Liver (tissue), 8 donors: ENCODE measurements at regions not wholly inside any gene's neighbourhood (a gene's known extent, or its start where the extent isn't known, plus 50 kb on each side); places are given as distances from the start of the nearest gene placed in this dataset.

Source experiments
- DNase-seq: peaks from one replicate; pipeline ENCODE4 v3.0.0-alpha.2; 2017; ENCODE audit warnings: low spot score
- H3K27ac ChIP-seq, 2 donors: one replicate each; pipeline ENCODE4 v1.7.0; 2013; ENCODE audit warnings: inconsistent platforms in 2 of 2, low read length in 2 of 2, control low read depth in 1 of 2, low read depth in 1 of 2, mild to moderate bottlenecking in 1 of 2
- H3K27me3 ChIP-seq, 4 donors: one replicate each; pipeline versions ENCODE4 v1.6.1 to v1.7.0; 2013; ENCODE audit warnings: low read length in 3 of 4, inconsistent platforms in 1 of 4, mild to moderate bottlenecking in 1 of 4, moderate library complexity in 1 of 4; ENCODE audit not compliant: control insufficient read depth in 4 of 4, insufficient read depth in 4 of 4
- H3K36me3 ChIP-seq, 4 donors: one replicate each; pipeline versions ENCODE4 v1.6.1 to v1.7.0; 2013; ENCODE audit warnings: low read length in 3 of 4, mild to moderate bottlenecking in 3 of 4, low read depth in 1 of 4, moderate library complexity in 1 of 4; ENCODE audit not compliant: control insufficient read depth in 4 of 4, insufficient read depth in 3 of 4
- H3K4me1 ChIP-seq, 4 donors: one replicate each; pipeline versions ENCODE4 v1.6.1 to v1.7.0; 2013; ENCODE audit warnings: low read length in 3 of 4, mild to moderate bottlenecking in 3 of 4, moderate library complexity in 1 of 4; ENCODE audit not compliant: control insufficient read depth in 4 of 4, insufficient read depth in 4 of 4
- H3K4me3 ChIP-seq, 3 donors: one replicate each; pipeline versions ENCODE4 v1.6.1 to v1.7.0; 2013; ENCODE audit warnings: low read length in 3 of 3, control low read depth in 1 of 3, low read depth in 1 of 3, mild to moderate bottlenecking in 1 of 3
- H3K9ac ChIP-seq, 2 donors: one replicate each; pipeline ENCODE4 v1.7.0; 2013; ENCODE audit warnings: low read length in 2 of 2, mild to moderate bottlenecking in 2 of 2, moderate library complexity in 2 of 2, control low read depth in 1 of 2, low read depth in 1 of 2
- H3K9me3 ChIP-seq, 4 donors: one replicate each; pipeline versions ENCODE4 v1.6.1 to v1.7.0; 2013; ENCODE audit warnings: low read length in 3 of 4; ENCODE audit not compliant: control insufficient read depth in 4 of 4
- ATF3 ChIP-seq: IDR thresholded peaks from 2 replicates; pipeline ENCODE4 v1.6.1; 2016; ENCODE audit warnings: antibody characterized with exemption
- CTCF ChIP-seq: fragments of 150-350 bp; IDR thresholded peaks from 2 replicates; pipeline ENCODE4 v1.5.1; 2017; ENCODE audit warnings: improper control_type of control experiment, low read depth, low read length; ENCODE audit not compliant: missing input control
- EGR1 ChIP-seq, 2 donors: IDR thresholded peaks; 2 replicates each; pipeline ENCODE4 v1.6.1; 2016 to 2018; ENCODE audit warnings: antibody characterized with exemption in 2 of 2, low read depth in 2 of 2
- FOXA1 ChIP-seq: IDR thresholded peaks from 2 replicates; pipeline ENCODE4 v1.6.1; 2016; ENCODE audit warnings: antibody characterized with exemption
- GABPA ChIP-seq, 2 donors: IDR thresholded peaks in 1 of 2; conservative IDR thresholded peaks in 1 of 2; 2 replicates each; pipeline ENCODE4 v1.6.1; 2016; ENCODE audit warnings: antibody characterized with exemption in 2 of 2, mild to moderate bottlenecking in 1 of 2, moderate library complexity in 1 of 2
- HNF4A ChIP-seq, 2 donors: conservative IDR thresholded peaks; 2 replicates each; pipeline ENCODE4 v1.6.1; 2016; ENCODE audit warnings: antibody characterized with exemption in 2 of 2, mild to moderate bottlenecking in 2 of 2
- HNF4G ChIP-seq: IDR thresholded peaks from 2 replicates; pipeline ENCODE4 v1.6.1; 2016; ENCODE audit warnings: antibody characterized with exemption
- JUND ChIP-seq, 2 donors: IDR thresholded peaks; 2 replicates each; pipeline ENCODE4 v1.6.1; 2016; ENCODE audit warnings: antibody characterized with exemption in 2 of 2
- NR2F2 ChIP-seq: IDR thresholded peaks from 2 replicates; pipeline ENCODE4 v1.6.1; 2016; ENCODE audit warnings: antibody characterized with exemption
- RAD21 ChIP-seq, 2 donors: IDR thresholded peaks; 2 replicates each; pipeline ENCODE4 v1.6.1; 2016; ENCODE audit warnings: antibody characterized with exemption in 2 of 2, mild to moderate bottlenecking in 2 of 2
- REST ChIP-seq: IDR thresholded peaks from 2 replicates; pipeline ENCODE4 v1.6.1; 2016; ENCODE audit warnings: antibody characterized with exemption, mild to moderate bottlenecking
- RXRA ChIP-seq, 2 donors: IDR thresholded peaks; 2 replicates each; pipeline ENCODE4 v1.6.1; 2017 to 2018; ENCODE audit warnings: antibody characterized with exemption in 2 of 2, mild to moderate bottlenecking in 1 of 2
- SP1 ChIP-seq: IDR thresholded peaks from 2 replicates; pipeline ENCODE4 v1.6.1; 2018; ENCODE audit warnings: antibody characterized with exemption, mild to moderate bottlenecking
- TAF1 ChIP-seq: conservative IDR thresholded peaks from 2 replicates; pipeline ENCODE4 v1.6.1; 2016; ENCODE audit warnings: antibody characterized with exemption, mild to moderate bottlenecking
- YY1 ChIP-seq: IDR thresholded peaks from 2 replicates; pipeline ENCODE4 v1.6.1; 2016; ENCODE audit warnings: antibody characterized with exemption, mild to moderate bottlenecking
- WGBS: extraction: QIAGEN DNeasy Blood & Tissue Kit; methylation state at CpG from one replicate; pipeline ENCODE4 v1.1.7; 2013; 5-methylcytosine and 5-hydroxymethylcytosine counted together
- TF ChIP-seq, protein P1 (sequence below): IDR thresholded peaks from 2 replicates; pipeline ENCODE4 v1.6.1; 2016; ENCODE audit warnings: antibody characterized with exemption
- TF ChIP-seq, protein P2 (sequence below): IDR thresholded peaks from 2 replicates; pipeline ENCODE4 v1.6.1; 2016; ENCODE audit warnings: antibody characterized with exemption
- donor health status: healthy.
- donor health status: healthy.
- donor health status: healthy.
- donor health status: healthy.
- donor health status: healthy.

DNA sequence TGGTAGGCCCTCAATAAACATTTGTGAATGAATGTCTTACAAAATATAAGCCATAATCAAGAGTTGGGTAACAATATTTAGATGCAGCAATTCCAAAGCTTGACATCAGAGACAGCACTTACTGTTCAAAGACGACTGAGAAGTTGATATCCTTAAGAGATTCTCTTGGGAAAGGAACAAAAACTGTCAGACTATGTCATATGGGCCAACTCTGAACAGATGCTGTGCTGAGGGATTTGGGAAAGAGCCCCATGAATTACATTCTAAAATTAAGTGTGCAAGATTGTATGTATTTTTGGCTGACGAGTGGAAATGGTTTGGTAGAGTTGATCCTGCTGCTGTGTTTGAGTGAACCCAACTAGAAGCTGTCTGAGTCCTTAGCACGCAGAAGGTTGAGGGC, 250.7 kb upstream of the LINC00305 start:
- Histone ChIP-seq H3K4me3 (no peak overlapping the region), H3K27ac (no peak overlapping the region), H3K27me3 (no peaks in the 10 kb centered on the region), H3K4me1 (no peaks in the 10 kb centered on the region), H3K9ac (no peak overlapping the region), H3K36me3 (no peaks in the 10 kb centered on the region), H3K9me3 (no peaks in the 10 kb centered on the region)
- TF ChIP-seq TAF1, result no peak
- TF ChIP-seq YY1, result no peak
- TF ChIP-seq, protein P1, sequence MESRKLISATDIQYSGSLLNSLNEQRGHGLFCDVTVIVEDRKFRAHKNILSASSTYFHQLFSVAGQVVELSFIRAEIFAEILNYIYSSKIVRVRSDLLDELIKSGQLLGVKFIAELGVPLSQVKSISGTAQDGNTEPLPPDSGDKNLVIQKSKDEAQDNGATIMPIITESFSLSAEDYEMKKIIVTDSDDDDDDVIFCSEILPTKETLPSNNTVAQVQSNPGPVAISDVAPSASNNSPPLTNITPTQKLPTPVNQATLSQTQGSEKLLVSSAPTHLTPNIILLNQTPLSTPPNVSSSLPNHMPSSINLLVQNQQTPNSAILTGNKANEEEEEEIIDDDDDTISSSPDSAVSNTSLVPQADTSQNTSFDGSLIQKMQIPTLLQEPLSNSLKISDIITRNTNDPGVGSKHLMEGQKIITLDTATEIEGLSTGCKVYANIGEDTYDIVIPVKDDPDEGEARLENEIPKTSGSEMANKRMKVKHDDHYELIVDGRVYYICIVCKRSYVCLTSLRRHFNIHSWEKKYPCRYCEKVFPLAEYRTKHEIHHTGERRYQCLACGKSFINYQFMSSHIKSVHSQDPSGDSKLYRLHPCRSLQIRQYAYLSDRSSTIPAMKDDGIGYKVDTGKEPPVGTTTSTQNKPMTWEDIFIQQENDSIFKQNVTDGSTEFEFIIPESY, result no peak
- no peak for TF ChIP-seq ATF3
- no peak for TF ChIP-seq FOXA1
- TF ChIP-seq SP1, result no peak
- no peak for TF ChIP-seq RXRA (IDR thresholded peaks at IDR 0.05)
- no peak for TF ChIP-seq RAD21 (IDR thresholded peaks at IDR 0.05)
- DNase-seq, result no peak
- 86% methylated on average over 3 of the region's 3 CpGs for WGBS

DNA sequence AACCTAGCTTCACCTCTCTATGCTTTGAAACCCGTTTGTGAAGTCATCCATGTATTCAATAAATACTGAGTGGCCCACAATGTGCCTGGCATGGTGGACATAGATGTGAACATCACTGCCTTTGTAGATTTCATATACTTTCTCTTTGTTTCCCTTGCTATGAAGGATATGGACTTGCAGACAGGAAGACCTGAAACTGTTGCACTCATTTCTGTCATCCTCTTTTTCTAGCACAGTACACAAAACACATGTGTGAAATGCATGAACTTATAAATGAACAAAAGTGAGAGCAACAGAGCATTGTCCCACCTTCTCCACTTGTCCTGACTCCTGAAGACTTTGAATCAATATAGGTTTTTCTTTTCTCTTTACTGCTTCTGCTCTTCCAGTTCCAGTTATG, 249.4 kb upstream of the LINC00305 start:
- Histone ChIP-seq H3K27me3 (no peaks in the 10 kb centered on the region), H3K9ac (no peak overlapping the region), H3K36me3 (no peaks in the 10 kb centered on the region), H3K27ac (no peak overlapping the region), H3K4me3 (no peak overlapping the region), H3K9me3 (no peaks in the 10 kb centered on the region), H3K4me1 (no peaks in the 10 kb centered on the region)
- TF ChIP-seq, protein P2, sequence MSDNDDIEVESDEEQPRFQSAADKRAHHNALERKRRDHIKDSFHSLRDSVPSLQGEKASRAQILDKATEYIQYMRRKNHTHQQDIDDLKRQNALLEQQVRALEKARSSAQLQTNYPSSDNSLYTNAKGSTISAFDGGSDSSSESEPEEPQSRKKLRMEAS, result no peak
- TF ChIP-seq REST, result no peak
- WGBS, result 45% methylated on average over 1 of the region's 1 CpG
- DNase-seq, result no peak

- Histone ChIP-seq H3K4me3 (no peak overlapping the region), H3K27ac (no peak overlapping the region), H3K9me3 (no peaks in the 10 kb centered on the region), H3K36me3 (no peaks in the 10 kb centered on the region), H3K27me3 (no peaks in the 10 kb centered on the region), H3K4me1 (no peaks in the 10 kb centered on the region), H3K9ac (no peak overlapping the region)
- no peak for DNase-seq
- WGBS, result 71% methylated on average over 1 of the region's 1 CpG
- TF ChIP-seq NR2F2 (no peak), YY1 (no peak), ATF3 (no peak), GABPA (IDR thresholded peaks at IDR 0.05 in 1 of 2, conservative IDR thresholded peaks at IDR 0.05 in 1 of 2) (no peak), SP1 (no peak), CTCF (no peak), HNF4A (conservative IDR thresholded peaks at IDR 0.05) (no peak), RXRA (IDR thresholded peaks at IDR 0.05) (no peak), JUND (IDR thresholded peaks at IDR 0.05) (no peak), HNF4G (no peak), EGR1 (IDR thresholded peaks at IDR 0.05; ENCODE audit: low read depth in 2 of 2) (no peak), FOXA1 (no peak), RAD21 (IDR thresholded peaks at IDR 0.05) (no peak)
- TF ChIP-seq, protein P2, result no peak
Observed at GRCh38 chr18:64392202-64392601, 243.3 kb upstream of the LINC00305 start.
